WTC11 (cell line): ENCODE measurements at regions not wholly inside any gene's neighbourhood (a gene's known extent, or its start where the extent isn't known, plus 50 kb on each side); places are given as distances from the start of the nearest gene placed in this dataset.

ENCODE experiments used
- ATAC-seq: fragments of 200-7000 bp; cut with Tn5 transposase; 2 replicates; pipeline ENCODE4 v1.10.0; 2021; ENCODE audit warnings: mild to moderate bottlenecking, moderate library complexity
- CTCF ChIA-PET: fragments of 300-600 bp; sonication (Branson Sonifier 250); formaldehyde crosslinking; loops from one replicate; lab custom pipeline; 2021; ENCODE audit warnings: antibody characterized with exemption; lab: Charles Lee
- POLR2A ChIA-PET: fragments of 350-600 bp; sonication (Branson Sonifier 250); formaldehyde crosslinking; loops from one replicate; lab custom pipeline; 2021; ENCODE audit warnings: antibody characterized with exemption; lab: Charles Lee
- DNase-seq: peaks from one replicate; pipeline ENCODE4 v3.0.0; 2021; ENCODE audit warnings: low spot score
- H3K27ac Mint-ChIP-seq: 2 replicates; pipeline ENCODE4 v1.8.0; 2021; ENCODE audit warnings: mixed read lengths
- H3K27me3 Mint-ChIP-seq: 2 replicates; pipeline ENCODE4 v1.8.0; 2021; ENCODE audit warnings: low read depth, mild to moderate bottlenecking, moderate library complexity, mixed read lengths
- H3K36me3 Mint-ChIP-seq: 2 replicates; pipeline ENCODE4 v1.8.0; 2021; ENCODE audit warnings: mixed read lengths
- H3K4me1 Mint-ChIP-seq: 2 replicates; pipeline ENCODE4 v1.8.0; 2022; ENCODE audit warnings: mixed read lengths
- H3K4me3 Mint-ChIP-seq: 2 replicates; pipeline ENCODE4 v1.8.0; 2021; ENCODE audit warnings: mild to moderate bottlenecking, moderate library complexity, mixed read lengths
- H3K9me3 Mint-ChIP-seq: 2 replicates; pipeline ENCODE4 v1.8.0; 2021; ENCODE audit warnings: mixed read lengths
- ATF3 ChIP-seq: sonication (generic); formaldehyde crosslinking; conservative IDR thresholded peaks from 2 replicates; pipeline ENCODE4 v1.8.1; 2022; ENCODE audit warnings: mild to moderate bottlenecking, missing genetic modification reagents
- ATF6 ChIP-seq: sonication (generic); formaldehyde crosslinking; IDR thresholded peaks from 2 replicates; pipeline ENCODE4 v1.8.1; 2023; ENCODE audit warnings: mild to moderate bottlenecking, missing genetic modification reagents
- E2F1 ChIP-seq: sonication (generic); formaldehyde crosslinking; IDR thresholded peaks from 2 replicates; pipeline ENCODE4 v1.8.0; 2022; ENCODE audit warnings: mild to moderate bottlenecking, missing genetic modification reagents
- EMX1 ChIP-seq: fragments of 250-450 bp; sonication (Bioruptor Pico); IDR thresholded peaks from 2 replicates; pipeline ENCODE4 v1.8.0; 2021; ENCODE audit warnings: mild to moderate bottlenecking
- ERG ChIP-seq: fragments of 250-450 bp; sonication (Bioruptor Pico); IDR thresholded peaks from 2 replicates; pipeline ENCODE4 v1.8.0; 2021; ENCODE audit warnings: mild to moderate bottlenecking
- FOXJ3 ChIP-seq: sonication (generic); formaldehyde crosslinking; IDR thresholded peaks from 2 replicates; pipeline ENCODE4 v1.9.0; 2021; ENCODE audit warnings: missing genetic modification reagents, mild to moderate bottlenecking, borderline replicate concordance
- FOXP4 ChIP-seq: sonication (generic); formaldehyde crosslinking; IDR thresholded peaks from 2 replicates; pipeline ENCODE4 v1.8.0; 2022; ENCODE audit warnings: mild to moderate bottlenecking, missing genetic modification reagents
- HMGA2 ChIP-seq: fragments of 250-450 bp; sonication (Bioruptor Pico); IDR thresholded peaks from 2 replicates; pipeline ENCODE4 v1.4.0; 2021; ENCODE audit warnings: mild to moderate bottlenecking, moderate library complexity
- JUN ChIP-seq: sonication (generic); formaldehyde crosslinking; IDR thresholded peaks from 2 replicates; pipeline ENCODE4 v1.8.0; 2023; ENCODE audit warnings: mild to moderate bottlenecking, missing genetic modification reagents
- MAX ChIP-seq: sonication (generic); formaldehyde crosslinking; IDR thresholded peaks from 2 replicates; pipeline ENCODE4 v1.8.0; 2022; ENCODE audit warnings: mild to moderate bottlenecking, missing genetic modification reagents
- NFATC4 ChIP-seq: fragments of 250-450 bp; sonication (Bioruptor Pico); IDR thresholded peaks from 2 replicates; pipeline ENCODE4 v1.9.0; 2021; ENCODE audit warnings: mild to moderate bottlenecking
- RORB ChIP-seq: fragments of 250-450 bp; sonication (Bioruptor Pico); IDR thresholded peaks from 2 replicates; pipeline ENCODE4 v1.9.0; 2021; ENCODE audit warnings: mild to moderate bottlenecking
- TEAD1 ChIP-seq: sonication (generic); formaldehyde crosslinking; IDR thresholded peaks from 2 replicates; pipeline ENCODE4 v1.8.0; 2022; ENCODE audit warnings: mild to moderate bottlenecking, missing genetic modification reagents
- ZMAT4 ChIP-seq: fragments of 250-450 bp; sonication (Bioruptor Pico); IDR thresholded peaks from 2 replicates; pipeline ENCODE4 v1.9.0; 2021; ENCODE audit warnings: mild to moderate bottlenecking
- ZNF121 ChIP-seq: sonication (generic); formaldehyde crosslinking; IDR thresholded peaks from 2 replicates; pipeline ENCODE4 v1.8.0; 2023; ENCODE audit warnings: missing genetic modification reagents
- ZNF263 ChIP-seq: sonication (generic); formaldehyde crosslinking; IDR thresholded peaks from 2 replicates; pipeline ENCODE4 v1.8.1; 2022; ENCODE audit warnings: low read depth, mild to moderate bottlenecking, moderate library complexity, missing genetic modification reagents
- ZNF317 ChIP-seq: sonication (generic); formaldehyde crosslinking; IDR thresholded peaks from 2 replicates; pipeline ENCODE4 v1.8.1; 2023; ENCODE audit warnings: low read depth, mild to moderate bottlenecking, moderate library complexity, missing genetic modification reagents, borderline replicate concordance
- ZNF396 ChIP-seq: fragments of 250-450 bp; sonication (Bioruptor Pico); IDR thresholded peaks from 2 replicates; pipeline ENCODE4 v1.8.0; 2021; ENCODE audit warnings: mild to moderate bottlenecking, moderate library complexity, borderline replicate concordance
- ZNF423 ChIP-seq: fragments of 250-450 bp; sonication (Bioruptor Pico); IDR thresholded peaks from 2 replicates; pipeline ENCODE4 v2.1.2; 2022; ENCODE audit warnings: mild to moderate bottlenecking, moderate library complexity
- ZNF512 ChIP-seq: sonication (generic); formaldehyde crosslinking; IDR thresholded peaks from 2 replicates; pipeline ENCODE4 v1.8.1; 2022; ENCODE audit warnings: missing genetic modification reagents, borderline replicate concordance

GRCh38 chr13:104733427-104733826, 1667.2 kb upstream of the SLC10A2 start:
- DNase-seq = no peak
- H3K36me3 Mint-ChIP-seq = no peaks in the 10 kb centered on the region
- H3K4me3 Mint-ChIP-seq = no peak overlapping the region
- H3K4me1 Mint-ChIP-seq = no peaks in the 10 kb centered on the region
- CTCF ChIA-PET = no interaction called here
- H3K27ac Mint-ChIP-seq = no peak overlapping the region
- no peaks in the 10 kb centered on the region for H3K9me3 Mint-ChIP-seq
- TF ChIP-seq ZNF512 (no peak), E2F1 (CRISPR knock-in tag) (no peak), FOXJ3 (no peak), ZNF423 (CRISPR knock-in tag) (no peak), TEAD1 (CRISPR knock-in tag) (no peak), ZNF317 (CRISPR knock-in tag) (no peak)
- TF ChIP-seq, all 79 proteins: peak for 0
- no peak for ATAC-seq
- POLR2A ChIA-PET = no interaction called here
- no peaks in the 10 kb centered on the region for H3K27me3 Mint-ChIP-seq

GRCh38 chr13:104715111-104715510, 1648.9 kb upstream of the SLC10A2 start:
- ChIA-PET CTCF (no interaction called here), POLR2A (no interaction called here)
- no peak for TF ChIP-seq ZMAT4 (CRISPR knock-in tag)
- no peak for TF ChIP-seq HMGA2 (CRISPR knock-in tag)
- TF ChIP-seq ZNF512 = no peak
- TF ChIP-seq ZNF396 (CRISPR knock-in tag) = no peak
- no peak for TF ChIP-seq ZNF263 (CRISPR knock-in tag)
- no peak overlapping the region for H3K27ac Mint-ChIP-seq
- no peaks in the 10 kb centered on the region for H3K27me3 Mint-ChIP-seq
- no peaks in the 10 kb centered on the region for H3K36me3 Mint-ChIP-seq
- H3K4me3 Mint-ChIP-seq = no peak overlapping the region
- no peak for ATAC-seq
- peaks cover 29% of the 10 kb centered on the region for H3K9me3 Mint-ChIP-seq
- H3K4me1 Mint-ChIP-seq = peaks cover 10% of the 10 kb centered on the region
- DNase-seq = no peak

GRCh38 chr13:104705031-104705750, 1639.0 kb upstream of the SLC10A2 start:
- H3K4me3 Mint-ChIP-seq = no peak overlapping the region
- CTCF ChIA-PET = no interaction called here
- H3K4me1 Mint-ChIP-seq = no peaks in the 10 kb centered on the region
- no peaks in the 10 kb centered on the region for H3K27me3 Mint-ChIP-seq
- ATAC-seq = no peak
- POLR2A ChIA-PET = no interaction called here
- DNase-seq = no peak
- no peaks in the 10 kb centered on the region for H3K36me3 Mint-ChIP-seq
- peaks cover 2% of the 10 kb centered on the region; the same call in 1 of the 2 replicates for H3K9me3 Mint-ChIP-seq
- no peak overlapping the region for H3K27ac Mint-ChIP-seq
- TF ChIP-seq ERG = no peak
- TF ChIP-seq ZNF121 (CRISPR knock-in tag) = no peak
- TF ChIP-seq EMX1 (CRISPR knock-in tag) = no peak
- no peak for TF ChIP-seq ATF3 (CRISPR knock-in tag)
- no peak for TF ChIP-seq RORB
- TF ChIP-seq JUN (CRISPR knock-in tag) = no peak
- TF ChIP-seq FOXP4 (CRISPR knock-in tag) = no peak
- no peak for TF ChIP-seq NFATC4
- TF ChIP-seq MAX (CRISPR knock-in tag) = no peak
- TF ChIP-seq ATF6 (CRISPR knock-in tag) = no peak
